WERI-Rb-1 (cell line): ENCODE measurements at regions not wholly inside any gene's neighbourhood (a gene's known extent, or its start where the extent isn't known, plus 50 kb on each side); places are given as distances from the start of the nearest gene placed in this dataset.

Source experiments
- DNase-seq: peaks from one replicate; pipeline ENCODE4 v3.0.0-alpha.2; 2020
- H3K27ac ChIP-seq: fragments of 250-450 bp; sonication (Bioruptor Pico); 2 replicates; pipeline ENCODE4 v1.5.1; 2020; ENCODE audit warnings: mild to moderate bottlenecking, moderate library complexity
- H3K27me3 ChIP-seq: fragments of 250-450 bp; sonication (Bioruptor Pico); 2 replicates; pipeline ENCODE4 v1.5.1; 2021; ENCODE audit warnings: mild to moderate bottlenecking, low read depth, moderate library complexity; ENCODE audit not compliant: insufficient read depth, severe bottlenecking
- H3K36me3 ChIP-seq: fragments of 250-450 bp; sonication (Bioruptor Pico); 2 replicates; pipeline ENCODE4 v1.5.1; 2020; ENCODE audit warnings: mild to moderate bottlenecking, moderate library complexity
- H3K4me3 ChIP-seq: 2 replicates; pipeline ENCODE4 v1.5.1; 2011; ENCODE audit warnings: low read depth, mild to moderate bottlenecking, control low read depth, low read length
- H3K9me3 ChIP-seq: fragments of 250-450 bp; sonication (Bioruptor Pico); 2 replicates; pipeline ENCODE4 v1.5.1; 2021; ENCODE audit warnings: mild to moderate bottlenecking, moderate library complexity; ENCODE audit not compliant: severe bottlenecking
- CTCF ChIP-seq: IDR thresholded peaks from 2 replicates; pipeline ENCODE4 v1.5.1; 2011; ENCODE audit warnings: low read depth, mild to moderate bottlenecking, control low read depth, inconsistent platforms, low read length

GRCh38 chr18:22858121-22858520, 75.0 kb upstream of the RBBP8 start:
- H3K27me3 ChIP-seq: no peaks in the 10 kb centered on the region
- no peak overlapping the region for H3K27ac ChIP-seq
- TF ChIP-seq CTCF: no peak
- no peaks in the 10 kb centered on the region for H3K36me3 ChIP-seq
- no peaks in the 10 kb centered on the region for H3K9me3 ChIP-seq
- DNase-seq: no peak
- no peak overlapping the region for H3K4me3 ChIP-seq

GRCh38 chr18:22860807-22861206, 72.3 kb upstream of the RBBP8 start:
- no peak for DNase-seq
- no peaks in the 10 kb centered on the region for H3K9me3 ChIP-seq
- no peak overlapping the region for H3K4me3 ChIP-seq
- H3K36me3 ChIP-seq: no peaks in the 10 kb centered on the region
- TF ChIP-seq CTCF: no peak
- H3K27me3 ChIP-seq: no peaks in the 10 kb centered on the region
- H3K27ac ChIP-seq: no peak overlapping the region

- no peaks in the 10 kb centered on the region for H3K36me3 ChIP-seq
- TF ChIP-seq CTCF: no peak
- no peak for DNase-seq
Measured at GRCh38 chr18:22865354-22866116, 67.6 kb upstream of the RBBP8 start.

GRCh38 chr18:22868831-22869230, 64.3 kb upstream of the RBBP8 start:
- Histone ChIP-seq H3K9me3 (no peaks in the 10 kb centered on the region), H3K27me3 (no peaks in the 10 kb centered on the region), H3K36me3 (no peaks in the 10 kb centered on the region), H3K27ac (no peak overlapping the region), H3K4me3 (no peak overlapping the region)
- no peak for TF ChIP-seq CTCF
- DNase-seq: no peak

More at GRCh38 chr18:22865354-22866116, 67.6 kb upstream of the RBBP8 start:
- Histone ChIP-seq H3K27me3 (no peaks in the 10 kb centered on the region), H3K27ac (no peak overlapping the region), H3K4me3 (no peak overlapping the region), H3K9me3 (no peaks in the 10 kb centered on the region)

- no peaks in the 10 kb centered on the region for H3K9me3 ChIP-seq
- DNase-seq: no peak
- no peaks in the 10 kb centered on the region for H3K27me3 ChIP-seq
- TF ChIP-seq CTCF: no peak
- H3K27ac ChIP-seq: no peak overlapping the region
- H3K36me3 ChIP-seq: no peaks in the 10 kb centered on the region
- no peak overlapping the region for H3K4me3 ChIP-seq
Measured at GRCh38 chr18:22871809-22872525, 61.2 kb upstream of the RBBP8 start.
